Suprapubic skin (tissue), 4 donors: ENCODE measurements at regions not wholly inside any gene's neighbourhood (a gene's known extent, or its start where the extent isn't known, plus 50 kb on each side); places are given as distances from the start of the nearest gene placed in this dataset.

Experiments
- DNase-seq, 2 donors: peaks; one replicate each; pipeline ENCODE4 v3.0.0-alpha.2; 2019; ENCODE audit warnings: low spot score in 2 of 2
- H3K27ac ChIP-seq: fragments of 200-600 bp; sonication (generic); one replicate; pipeline ENCODE4 v1.5.1; 2019
- H3K27me3 ChIP-seq: fragments of 200-600 bp; sonication (generic); one replicate; pipeline ENCODE4 v1.5.1; 2019
- H3K36me3 ChIP-seq: fragments of 200-600 bp; sonication (generic); one replicate; pipeline ENCODE4 v1.5.1; 2019
- H3K4me1 ChIP-seq: fragments of 200-600 bp; sonication (generic); one replicate; pipeline ENCODE4 v1.5.1; 2019
- H3K4me3 ChIP-seq: fragments of 200-600 bp; sonication (generic); one replicate; pipeline ENCODE4 v1.5.1; 2019; ENCODE audit warnings: mild to moderate bottlenecking
- H3K9me3 ChIP-seq: fragments of 200-600 bp; sonication (generic); one replicate; pipeline ENCODE4 v1.5.1; 2019
- CTCF ChIP-seq, 2 donors: fragments of 200-600 bp in 1 of 2; fragments of 450-650 bp in 1 of 2; sonication (generic) in 1 of 2; IDR thresholded peaks; one replicate each; pipeline ENCODE4 v1.5.1; 2016 to 2019; ENCODE audit warnings: antibody characterized with exemption in 2 of 2, mild to moderate bottlenecking in 1 of 2, moderate library complexity in 1 of 2
- EP300 ChIP-seq: sonication (generic); formaldehyde crosslinking; IDR thresholded peaks from one replicate; pipeline ENCODE4 v1.6.1; 2017; ENCODE audit warnings: antibody characterized with exemption
- POLR2A ChIP-seq, 2 donors: fragments of 450-650 bp; IDR thresholded peaks; one replicate each; pipeline ENCODE4 v1.6.1; 2017; ENCODE audit warnings: antibody characterized with exemption in 2 of 2, mild to moderate bottlenecking in 2 of 2, moderate library complexity in 2 of 2
- POLR2AphosphoS5 ChIP-seq, 3 donors: sonication (generic); formaldehyde crosslinking; IDR thresholded peaks; one replicate each; pipeline ENCODE4 v1.6.1; 2017; ENCODE audit warnings: antibody characterized with exemption in 3 of 3
- WGBS: methylation state at CpG from one replicate; pipeline ENCODE4 v1.1.5; 2018; 5-methylcytosine and 5-hydroxymethylcytosine counted together

GRCh38 chr22:48897645-48898370 lies 929.9 kb downstream of the BRD1 start:
- no peak overlapping the region for H3K27ac ChIP-seq
- H3K4me1 ChIP-seq: no peaks in the 10 kb centered on the region
- H3K36me3 ChIP-seq: no peaks in the 10 kb centered on the region
- 91% methylated on average over 8 of the region's 14 CpGs for WGBS
- H3K27me3 ChIP-seq: peaks cover 25% of the 10 kb centered on the region
- no peak for TF ChIP-seq POLR2A (IDR thresholded peaks at IDR 0.05)
- no peaks in the 10 kb centered on the region for H3K9me3 ChIP-seq
- peak in 1 of 2 donors; percentile 72 for DNase-seq
- H3K4me3 ChIP-seq: no peak overlapping the region

GRCh38 chr22:48896766-48897644 lies 930.7 kb downstream of the BRD1 start:
- Histone ChIP-seq H3K4me3 (no peak overlapping the region), H3K27ac (no peak overlapping the region), H3K9me3 (no peaks in the 10 kb centered on the region), H3K27me3 (peaks cover 29% of the 10 kb centered on the region), H3K36me3 (no peaks in the 10 kb centered on the region), H3K4me1 (no peaks in the 10 kb centered on the region)
- 60% methylated on average over 19 of the region's 33 CpGs for WGBS
- DNase-seq: peak in 1 of 2 donors; percentile 74
- TF ChIP-seq POLR2AphosphoS5 (IDR thresholded peaks at IDR 0.05): no peak

GRCh38 chr22:48895831-48896765 lies 931.6 kb downstream of the BRD1 start:
- no peak for DNase-seq
- Histone ChIP-seq H3K36me3 (no peaks in the 10 kb centered on the region), H3K9me3 (no peaks in the 10 kb centered on the region), H3K27ac (no peak overlapping the region), H3K4me1 (no peaks in the 10 kb centered on the region), H3K27me3 (peaks cover 31% of the 10 kb centered on the region), H3K4me3 (no peak overlapping the region)
- no peak for TF ChIP-seq CTCF (IDR thresholded peaks at IDR 0.05)
- TF ChIP-seq POLR2AphosphoS5 (IDR thresholded peaks at IDR 0.05): no peak
- TF ChIP-seq EP300: no peak
- TF ChIP-seq POLR2A (IDR thresholded peaks at IDR 0.05): no peak
- 67% methylated on average over 21 of the region's 24 CpGs for WGBS

- Histone ChIP-seq H3K4me3 (no peak overlapping the region), H3K9me3 (no peaks in the 10 kb centered on the region), H3K27me3 (peaks cover 31% of the 10 kb centered on the region), H3K36me3 (no peaks in the 10 kb centered on the region), H3K4me1 (no peaks in the 10 kb centered on the region), H3K27ac (no peak overlapping the region)
- WGBS: 73% methylated on average over 9 of the region's 9 CpGs
- TF ChIP-seq EP300 (no peak), CTCF (IDR thresholded peaks at IDR 0.05) (no peak), POLR2AphosphoS5 (IDR thresholded peaks at IDR 0.05) (no peak), POLR2A (IDR thresholded peaks at IDR 0.05) (no peak)
- no peak for DNase-seq
Measured at GRCh38 chr22:48895336-48895735, 932.3 kb downstream of the BRD1 start.

GRCh38 chr22:48894804-48895250 lies 932.8 kb downstream of the BRD1 start:
- 79% methylated on average over 12 of the region's 14 CpGs for whole genome bisulfite sequencing

More at GRCh38 chr22:48894804-48895250, 932.8 kb downstream of the BRD1 start:
- H3K36me3 ChIP-seq: no peaks in the 10 kb centered on the region
- TF ChIP-seq POLR2AphosphoS5 (IDR thresholded peaks at IDR 0.05) (no peak), POLR2A (IDR thresholded peaks at IDR 0.05) (no peak), CTCF (IDR thresholded peaks at IDR 0.05) (no peak), EP300 (no peak)
- no peaks in the 10 kb centered on the region for H3K4me1 ChIP-seq
- no peak overlapping the region for H3K4me3 ChIP-seq
- peaks cover 31% of the 10 kb centered on the region for H3K27me3 ChIP-seq
- DNase-seq: no peak
- no peak overlapping the region for H3K27ac ChIP-seq
- H3K9me3 ChIP-seq: no peaks in the 10 kb centered on the region
